ENCODE measurements at regions not wholly inside any gene's neighbourhood (a gene's known extent, or its start where the extent isn't known, plus 50 kb on each side); places are given as distances from the start of the nearest gene placed in this dataset.

DNA sequence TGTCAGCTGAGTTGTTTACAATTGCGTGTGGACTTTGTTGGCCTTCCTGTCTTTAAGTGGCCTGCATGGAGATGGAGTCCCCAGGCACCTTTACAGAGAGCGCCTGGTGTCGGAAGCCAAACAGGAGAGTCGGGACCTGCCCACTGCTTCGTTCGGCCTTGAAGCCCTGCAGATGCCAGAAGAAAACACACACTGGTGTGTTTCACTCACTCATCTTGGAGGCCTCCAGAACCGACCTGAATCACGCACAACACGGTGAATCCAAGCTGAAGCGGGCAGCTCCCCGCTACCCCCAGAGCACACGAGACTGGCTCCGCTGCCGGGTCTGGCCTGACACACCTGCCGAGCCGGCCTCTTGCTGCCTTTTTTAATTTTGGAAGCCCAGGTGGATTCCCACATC, 419.4 kb upstream of the IRX4 start:
- no peak for TF ChIP-seq EZH2 (optimal IDR thresholded peaks at IDR 0.05; ENCODE audit: low read depth, low read length)
- TF ChIP-seq, protein P1, sequence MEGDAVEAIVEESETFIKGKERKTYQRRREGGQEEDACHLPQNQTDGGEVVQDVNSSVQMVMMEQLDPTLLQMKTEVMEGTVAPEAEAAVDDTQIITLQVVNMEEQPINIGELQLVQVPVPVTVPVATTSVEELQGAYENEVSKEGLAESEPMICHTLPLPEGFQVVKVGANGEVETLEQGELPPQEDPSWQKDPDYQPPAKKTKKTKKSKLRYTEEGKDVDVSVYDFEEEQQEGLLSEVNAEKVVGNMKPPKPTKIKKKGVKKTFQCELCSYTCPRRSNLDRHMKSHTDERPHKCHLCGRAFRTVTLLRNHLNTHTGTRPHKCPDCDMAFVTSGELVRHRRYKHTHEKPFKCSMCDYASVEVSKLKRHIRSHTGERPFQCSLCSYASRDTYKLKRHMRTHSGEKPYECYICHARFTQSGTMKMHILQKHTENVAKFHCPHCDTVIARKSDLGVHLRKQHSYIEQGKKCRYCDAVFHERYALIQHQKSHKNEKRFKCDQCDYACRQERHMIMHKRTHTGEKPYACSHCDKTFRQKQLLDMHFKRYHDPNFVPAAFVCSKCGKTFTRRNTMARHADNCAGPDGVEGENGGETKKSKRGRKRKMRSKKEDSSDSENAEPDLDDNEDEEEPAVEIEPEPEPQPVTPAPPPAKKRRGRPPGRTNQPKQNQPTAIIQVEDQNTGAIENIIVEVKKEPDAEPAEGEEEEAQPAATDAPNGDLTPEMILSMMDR (IDR thresholded peaks at IDR 0.05; ENCODE audit: low read length), result no peak
